ENCODE measurements at regions not wholly inside any gene's neighbourhood (a gene's known extent, or its start where the extent isn't known, plus 50 kb on each side); places are given as distances from the start of the nearest gene placed in this dataset.

DNA sequence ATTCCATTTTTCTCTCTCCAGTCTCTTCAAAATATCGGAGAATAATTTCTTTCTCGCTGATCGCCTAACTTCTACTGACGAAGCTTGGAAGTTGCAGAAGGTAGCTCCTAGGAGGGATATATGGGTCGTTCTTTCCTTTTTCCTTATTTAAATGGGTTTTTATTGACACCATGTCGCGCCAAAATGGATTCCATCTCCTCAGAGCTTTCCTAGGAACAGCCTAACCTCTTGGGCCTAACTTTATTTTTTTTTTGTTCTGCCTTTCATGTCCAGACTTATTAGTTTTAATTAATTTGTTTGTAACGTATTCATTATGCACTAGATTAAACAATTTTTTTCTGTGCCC, 92.0 kb upstream of the XIST start (continued):
- TF ChIP-seq ZNF155 (tag by site-specific recombination; IDR thresholded peaks at IDR 0.05), result no peak
- no peak for TF ChIP-seq ZNF324 (tag by site-specific recombination; IDR thresholded peaks at IDR 0.05)
- TF ChIP-seq, protein P1, sequence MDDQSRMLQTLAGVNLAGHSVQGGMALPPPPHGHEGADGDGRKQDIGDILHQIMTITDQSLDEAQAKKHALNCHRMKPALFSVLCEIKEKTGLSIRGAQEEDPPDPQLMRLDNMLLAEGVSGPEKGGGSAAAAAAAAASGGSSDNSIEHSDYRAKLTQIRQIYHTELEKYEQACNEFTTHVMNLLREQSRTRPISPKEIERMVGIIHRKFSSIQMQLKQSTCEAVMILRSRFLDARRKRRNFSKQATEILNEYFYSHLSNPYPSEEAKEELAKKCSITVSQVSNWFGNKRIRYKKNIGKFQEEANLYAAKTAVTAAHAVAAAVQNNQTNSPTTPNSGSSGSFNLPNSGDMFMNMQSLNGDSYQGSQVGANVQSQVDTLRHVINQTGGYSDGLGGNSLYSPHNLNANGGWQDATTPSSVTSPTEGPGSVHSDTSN (CRISPR knock-in tag; IDR thresholded peaks at IDR 0.05), result no peak
- TF ChIP-seq HOXD13 (CRISPR knock-in tag; IDR thresholded peaks at IDR 0.05; ENCODE audit: borderline replicate concordance), result peak; percentile 2; the same call in 1 of the 2 replicates
- TF ChIP-seq ZNF335 (tag by site-specific recombination; conservative IDR thresholded peaks at IDR 0.05), result no peak
- TF ChIP-seq ZBTB11 (tag by site-specific recombination; conservative IDR thresholded peaks at IDR 0.05; ENCODE audit: low read depth), result no peak

DNA sequence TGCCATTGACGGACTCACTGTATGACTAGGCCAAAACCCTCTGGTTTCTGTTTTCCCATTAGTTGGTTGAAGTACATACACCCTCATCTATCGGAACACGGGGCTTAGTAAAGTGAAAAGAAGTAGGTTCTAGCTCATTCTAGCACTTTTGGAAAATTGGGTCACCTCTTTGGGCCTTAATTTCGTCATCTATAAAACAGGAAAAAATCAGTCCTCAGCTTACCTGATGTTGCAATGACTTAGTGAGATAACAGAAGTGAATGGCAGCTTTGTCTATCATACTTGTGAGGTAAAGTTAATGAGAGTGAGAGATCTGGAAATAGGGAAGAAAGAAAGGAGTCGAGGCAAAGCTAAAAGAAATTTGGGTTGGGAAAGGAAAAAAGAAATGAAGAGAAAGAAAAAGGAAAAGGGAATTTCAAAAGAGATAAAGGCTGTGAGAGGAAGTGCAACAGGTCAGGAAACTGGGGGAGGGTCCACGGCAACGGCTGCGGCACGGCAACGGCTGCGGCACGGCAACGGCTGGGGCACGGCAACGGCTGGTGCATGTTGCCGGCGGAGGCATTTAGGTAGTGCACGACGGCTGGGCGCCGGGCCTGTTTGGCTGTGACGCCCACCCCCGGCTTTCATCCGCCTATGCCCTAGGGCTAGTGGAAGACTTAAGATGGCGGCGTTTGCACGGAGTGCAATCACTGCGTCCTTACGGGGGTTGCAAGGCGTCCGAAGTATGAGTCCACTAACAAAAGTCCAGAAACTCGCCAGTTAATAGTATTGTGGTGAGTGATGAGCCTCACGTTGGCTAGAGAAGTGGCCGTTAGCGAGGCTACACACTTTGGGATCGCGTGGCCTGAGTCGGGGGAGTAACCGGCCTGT, 91.4 kb upstream of the XIST start:
- POLR2A ChIA-PET, result interaction anchor here (0.6 to 3.2 kb wide), 9 partner anchors 10 to 92 kb away, joined by 3 to 19 read pairs (median 5); partner anchors contain the start of gene XIST
- Histone ChIP-seq H3K27ac (ENCODE audit: extremely low read depth, low read depth, low read length) (peak overlapping the region; percentile 98), H3K4me1 (ENCODE audit: control insufficient read depth, insufficient read depth, low read length) (peaks cover 12% of the 10 kb centered on the region), H3K9me3 (ENCODE audit: control insufficient read depth, insufficient read depth, low read depth, low read length) (no peaks in the 10 kb centered on the region), H3K4me3 (ENCODE audit: low read depth, low read length) (peak overlapping the region; percentile 80), H3K36me3 (ENCODE audit: control insufficient read depth in 2 of 2, insufficient read depth in 1 of 2, low read length in 2 of 2) (peaks cover 26 to 39% of the 10 kb centered on the region in 2 experiments)
- CTCF ChIA-PET, result interaction anchor here (0.5 to 4.1 kb wide), 12 partner anchors 14 to 106 kb away, joined by 3 to 25 read pairs (median 3); no protein-coding TSS in a partner anchor
- TF ChIP-seq, protein P2, sequence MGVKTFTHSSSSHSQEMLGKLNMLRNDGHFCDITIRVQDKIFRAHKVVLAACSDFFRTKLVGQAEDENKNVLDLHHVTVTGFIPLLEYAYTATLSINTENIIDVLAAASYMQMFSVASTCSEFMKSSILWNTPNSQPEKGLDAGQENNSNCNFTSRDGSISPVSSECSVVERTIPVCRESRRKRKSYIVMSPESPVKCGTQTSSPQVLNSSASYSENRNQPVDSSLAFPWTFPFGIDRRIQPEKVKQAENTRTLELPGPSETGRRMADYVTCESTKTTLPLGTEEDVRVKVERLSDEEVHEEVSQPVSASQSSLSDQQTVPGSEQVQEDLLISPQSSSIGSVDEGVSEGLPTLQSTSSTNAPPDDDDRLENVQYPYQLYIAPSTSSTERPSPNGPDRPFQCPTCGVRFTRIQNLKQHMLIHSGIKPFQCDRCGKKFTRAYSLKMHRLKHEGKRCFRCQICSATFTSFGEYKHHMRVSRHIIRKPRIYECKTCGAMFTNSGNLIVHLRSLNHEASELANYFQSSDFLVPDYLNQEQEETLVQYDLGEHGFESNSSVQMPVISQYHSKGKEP (tag by site-specific recombination; IDR thresholded peaks at IDR 0.05), result peak; percentile 99
- TF ChIP-seq ZNF350 (tag by site-specific recombination; IDR thresholded peaks at IDR 0.05), result no peak
- TF ChIP-seq ZSCAN16 (tag by site-specific recombination; IDR thresholded peaks at IDR 0.05), result peak; percentile 91
- TF ChIP-seq GLIS1 (tag by site-specific recombination; IDR thresholded peaks at IDR 0.05), result peak; percentile 90
- TF ChIP-seq ZNF529 (tag by site-specific recombination; IDR thresholded peaks at IDR 0.05; ENCODE audit: insufficient replicate concordance), result no peak
- TF ChIP-seq ZNF621 (tag by site-specific recombination; IDR thresholded peaks at IDR 0.05), result no peak
- peak; percentile 50; the same call in 1 of the 2 replicates for TF ChIP-seq ZNF585B (tag by site-specific recombination; IDR thresholded peaks at IDR 0.05)
- TF ChIP-seq REPIN1 (tag by site-specific recombination; IDR thresholded peaks at IDR 0.05; ENCODE audit: low read depth), result peak; percentile 100
- peak; percentile 99 for TF ChIP-seq YY1 (tag by site-specific recombination; IDR thresholded peaks at IDR 0.05)
- TF ChIP-seq, protein P3, sequence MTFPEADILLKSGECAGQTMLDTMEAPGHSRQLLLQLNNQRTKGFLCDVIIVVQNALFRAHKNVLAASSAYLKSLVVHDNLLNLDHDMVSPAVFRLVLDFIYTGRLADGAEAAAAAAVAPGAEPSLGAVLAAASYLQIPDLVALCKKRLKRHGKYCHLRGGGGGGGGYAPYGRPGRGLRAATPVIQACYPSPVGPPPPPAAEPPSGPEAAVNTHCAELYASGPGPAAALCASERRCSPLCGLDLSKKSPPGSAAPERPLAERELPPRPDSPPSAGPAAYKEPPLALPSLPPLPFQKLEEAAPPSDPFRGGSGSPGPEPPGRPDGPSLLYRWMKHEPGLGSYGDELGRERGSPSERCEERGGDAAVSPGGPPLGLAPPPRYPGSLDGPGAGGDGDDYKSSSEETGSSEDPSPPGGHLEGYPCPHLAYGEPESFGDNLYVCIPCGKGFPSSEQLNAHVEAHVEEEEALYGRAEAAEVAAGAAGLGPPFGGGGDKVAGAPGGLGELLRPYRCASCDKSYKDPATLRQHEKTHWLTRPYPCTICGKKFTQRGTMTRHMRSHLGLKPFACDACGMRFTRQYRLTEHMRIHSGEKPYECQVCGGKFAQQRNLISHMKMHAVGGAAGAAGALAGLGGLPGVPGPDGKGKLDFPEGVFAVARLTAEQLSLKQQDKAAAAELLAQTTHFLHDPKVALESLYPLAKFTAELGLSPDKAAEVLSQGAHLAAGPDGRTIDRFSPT (tag by site-specific recombination; IDR thresholded peaks at IDR 0.05), result peak; percentile 99
- peak; percentile 77; the same call in 1 of the 2 replicates for TF ChIP-seq GLI2 (tag by site-specific recombination; IDR thresholded peaks at IDR 0.05; ENCODE audit: borderline replicate concordance, low read depth)
- TF ChIP-seq, protein P4, sequence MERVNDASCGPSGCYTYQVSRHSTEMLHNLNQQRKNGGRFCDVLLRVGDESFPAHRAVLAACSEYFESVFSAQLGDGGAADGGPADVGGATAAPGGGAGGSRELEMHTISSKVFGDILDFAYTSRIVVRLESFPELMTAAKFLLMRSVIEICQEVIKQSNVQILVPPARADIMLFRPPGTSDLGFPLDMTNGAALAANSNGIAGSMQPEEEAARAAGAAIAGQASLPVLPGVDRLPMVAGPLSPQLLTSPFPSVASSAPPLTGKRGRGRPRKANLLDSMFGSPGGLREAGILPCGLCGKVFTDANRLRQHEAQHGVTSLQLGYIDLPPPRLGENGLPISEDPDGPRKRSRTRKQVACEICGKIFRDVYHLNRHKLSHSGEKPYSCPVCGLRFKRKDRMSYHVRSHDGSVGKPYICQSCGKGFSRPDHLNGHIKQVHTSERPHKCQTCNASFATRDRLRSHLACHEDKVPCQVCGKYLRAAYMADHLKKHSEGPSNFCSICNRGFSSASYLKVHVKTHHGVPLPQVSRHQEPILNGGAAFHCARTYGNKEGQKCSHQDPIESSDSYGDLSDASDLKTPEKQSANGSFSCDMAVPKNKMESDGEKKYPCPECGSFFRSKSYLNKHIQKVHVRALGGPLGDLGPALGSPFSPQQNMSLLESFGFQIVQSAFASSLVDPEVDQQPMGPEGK (tag by site-specific recombination; IDR thresholded peaks at IDR 0.05), result peak; percentile 99
- TF ChIP-seq FEZF1 (tag by site-specific recombination; IDR thresholded peaks at IDR 0.05), result peak; percentile 84
- TF ChIP-seq ZBTB17 (tag by site-specific recombination; IDR thresholded peaks at IDR 0.05), result peak; percentile 98
- TF ChIP-seq, protein P5, sequence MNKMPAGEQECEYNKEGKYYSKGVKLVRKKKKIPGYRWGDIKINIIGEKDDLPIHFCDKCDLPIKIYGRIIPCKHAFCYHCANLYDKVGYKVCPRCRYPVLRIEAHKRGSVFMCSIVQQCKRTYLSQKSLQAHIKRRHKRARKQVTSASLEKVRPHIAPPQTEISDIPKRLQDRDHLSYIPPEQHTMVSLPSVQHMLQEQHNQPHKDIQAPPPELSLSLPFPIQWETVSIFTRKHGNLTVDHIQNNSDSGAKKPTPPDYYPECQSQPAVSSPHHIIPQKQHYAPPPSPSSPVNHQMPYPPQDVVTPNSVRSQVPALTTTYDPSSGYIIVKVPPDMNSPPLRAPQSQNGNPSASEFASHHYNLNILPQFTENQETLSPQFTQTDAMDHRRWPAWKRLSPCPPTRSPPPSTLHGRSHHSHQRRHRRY (tag by site-specific recombination; IDR thresholded peaks at IDR 0.05), result peak; percentile 99
- peak; percentile 99 for TF ChIP-seq ZNF777 (tag by site-specific recombination; IDR thresholded peaks at IDR 0.05; ENCODE audit: borderline replicate concordance)
- TF ChIP-seq ZNF785 (tag by site-specific recombination; IDR thresholded peaks at IDR 0.05), result peak; percentile 99
- peak; percentile 99 for TF ChIP-seq ZBTB1 (tag by site-specific recombination; IDR thresholded peaks at IDR 0.05)

Data from HEK293 (cell line).